OCI-LY7 (cell line): ENCODE measurements at regions not wholly inside any gene's neighbourhood (a gene's known extent, or its start where the extent isn't known, plus 50 kb on each side); places are given as distances from the start of the nearest gene placed in this dataset.

Experiments
- BruUV-seq: library from RNA; stranded (reverse); fragments of 400-500 nt; replicated peaks from 2 replicates; lab custom pipeline; 2021; lab: Mats Ljungman, UMichigan
- CTCF ChIA-PET: fragments of 300-600 bp; sonication (Branson Sonifier 250); formaldehyde crosslinking; loops from one replicate; lab custom pipeline; 2022; ENCODE audit warnings: antibody characterized with exemption; ENCODE audit not compliant: unreplicated experiment; lab: Charles Lee
- POLR2A ChIA-PET: fragments of 300-600 bp; sonication (Branson Sonifier 250); formaldehyde crosslinking; loops from one replicate; lab custom pipeline; 2022; ENCODE audit warnings: antibody characterized with exemption; lab: Charles Lee
- DNase-seq: peaks from one replicate; pipeline ENCODE4 v3.0.0-alpha.2; 2015; ENCODE audit warnings: low spot score
- H2AFZ ChIP-seq: fragments of 200-600 bp; sonication (generic), shearing (Covaris generic); 2 replicates; pipeline ENCODE4 v1.6.1; 2014; ENCODE audit warnings: mild to moderate bottlenecking, antibody characterized with exemption, low read length, moderate library complexity
- H3K27ac ChIP-seq: fragments of 200-600 bp; sonication (generic); 2 replicates; pipeline ENCODE4 v1.5.1; 2014; ENCODE audit warnings: mixed run types, low read depth, mild to moderate bottlenecking, moderate library complexity, low read length, inconsistent platforms; ENCODE audit not compliant: poor library complexity, severe bottlenecking
- H3K36me3 ChIP-seq: fragments of 200-600 bp; sonication (generic); 2 replicates; pipeline ENCODE4 v1.6.1; 2014; ENCODE audit warnings: mild to moderate bottlenecking, antibody characterized with exemption, low read length, moderate library complexity, mixed read lengths; ENCODE audit not compliant: insufficient read depth
- H3K4me1 ChIP-seq: fragments of 200-600 bp; sonication (generic); 2 replicates; pipeline ENCODE4 v1.5.1; 2014; ENCODE audit warnings: mild to moderate bottlenecking, low read length; ENCODE audit not compliant: insufficient read depth, poor library complexity, severe bottlenecking
- H3K4me2 ChIP-seq: fragments of 200-600 bp; sonication (generic); 2 replicates; pipeline ENCODE4 v1.6.1; 2014; ENCODE audit warnings: mild to moderate bottlenecking, low read length
- H3K4me3 ChIP-seq: fragments of 200-600 bp; sonication (generic); 2 replicates; pipeline ENCODE4 v1.5.1; 2014; ENCODE audit warnings: mild to moderate bottlenecking, low read depth, low read length; ENCODE audit not compliant: poor library complexity, severe bottlenecking
- H3K79me2 ChIP-seq: fragments of 200-600 bp; sonication (generic); 2 replicates; pipeline ENCODE4 v1.6.1; 2016; ENCODE audit warnings: low read depth, mild to moderate bottlenecking, low read length, moderate library complexity, mixed read lengths; ENCODE audit not compliant: insufficient read depth
- H3K9me2 ChIP-seq: fragments of 200-600 bp; sonication (generic); 2 replicates; pipeline ENCODE4 v1.6.1; 2016; ENCODE audit warnings: mild to moderate bottlenecking, low read length, mixed read lengths; ENCODE audit not compliant: insufficient read depth
- H3K9me3 ChIP-seq: fragments of 200-600 bp; sonication (generic); 2 replicates; pipeline ENCODE4 v1.6.1; 2014; ENCODE audit warnings: mild to moderate bottlenecking, mixed run types, low read length, mixed read lengths
- H4K20me1 ChIP-seq: fragments of 200-600 bp; sonication (generic); 2 replicates; pipeline ENCODE4 v1.6.1; 2014; ENCODE audit warnings: mild to moderate bottlenecking, antibody characterized with exemption, low read length, moderate library complexity, mixed read lengths; ENCODE audit not compliant: insufficient read depth
- EZH2phosphoT487 ChIP-seq: fragments of 200-600 bp; sonication (generic); IDR thresholded peaks from 2 replicates; pipeline ENCODE4 v1.6.1; 2018; ENCODE audit warnings: low read depth, borderline replicate concordance, mild to moderate bottlenecking, mixed run types, antibody characterized with exemption, low read length, moderate library complexity, mixed read lengths
- intact Hi-C: fragments of 100-400 bp; cut with micrococcal nuclease; formaldehyde crosslinking; loops from one replicate; pipeline ENCODE4 v1.10.0; 2022; ENCODE audit not compliant: unreplicated experiment
- TF ChIP-seq, protein P1 (sequence below): fragments of 200-600 bp; sonication (generic); conservative IDR thresholded peaks from 2 replicates; pipeline ENCODE4 v1.5.1; 2014; ENCODE audit warnings: mild to moderate bottlenecking, antibody characterized with exemption, low read length, moderate library complexity, mixed read lengths

DNA sequence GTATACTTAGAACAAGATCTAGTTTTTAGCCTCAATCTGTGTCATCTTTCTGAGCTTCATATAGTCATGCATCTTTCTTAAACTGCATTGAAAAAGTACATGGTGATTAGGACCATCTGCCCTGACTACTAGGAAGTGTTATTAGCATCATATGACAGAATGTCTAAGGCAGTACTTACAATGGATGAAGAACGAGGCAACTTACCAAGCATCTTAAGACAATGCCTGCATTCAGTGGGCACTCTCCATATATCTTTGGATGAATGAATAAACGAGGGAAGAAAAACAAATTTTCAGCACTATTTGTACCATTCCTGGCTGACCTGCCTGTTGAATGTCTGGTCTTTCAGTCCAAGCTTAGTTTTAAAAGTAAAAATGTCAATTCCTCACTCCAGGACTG, 185.4 kb upstream of the EPHA3 start:
- Histone ChIP-seq H3K9me3 (no peaks in the 10 kb centered on the region), H3K79me2 (no peaks in the 10 kb centered on the region), H3K36me3 (no peaks in the 10 kb centered on the region), H3K4me2 (no peak overlapping the region), H3K27ac (no peak overlapping the region), H3K4me3 (no peak overlapping the region), H4K20me1 (no peaks in the 10 kb centered on the region), H3K4me1 (no peaks in the 10 kb centered on the region), H3K9me2 (no peaks in the 10 kb centered on the region), H2AFZ (no peak overlapping the region)
- TF ChIP-seq, protein P1, sequence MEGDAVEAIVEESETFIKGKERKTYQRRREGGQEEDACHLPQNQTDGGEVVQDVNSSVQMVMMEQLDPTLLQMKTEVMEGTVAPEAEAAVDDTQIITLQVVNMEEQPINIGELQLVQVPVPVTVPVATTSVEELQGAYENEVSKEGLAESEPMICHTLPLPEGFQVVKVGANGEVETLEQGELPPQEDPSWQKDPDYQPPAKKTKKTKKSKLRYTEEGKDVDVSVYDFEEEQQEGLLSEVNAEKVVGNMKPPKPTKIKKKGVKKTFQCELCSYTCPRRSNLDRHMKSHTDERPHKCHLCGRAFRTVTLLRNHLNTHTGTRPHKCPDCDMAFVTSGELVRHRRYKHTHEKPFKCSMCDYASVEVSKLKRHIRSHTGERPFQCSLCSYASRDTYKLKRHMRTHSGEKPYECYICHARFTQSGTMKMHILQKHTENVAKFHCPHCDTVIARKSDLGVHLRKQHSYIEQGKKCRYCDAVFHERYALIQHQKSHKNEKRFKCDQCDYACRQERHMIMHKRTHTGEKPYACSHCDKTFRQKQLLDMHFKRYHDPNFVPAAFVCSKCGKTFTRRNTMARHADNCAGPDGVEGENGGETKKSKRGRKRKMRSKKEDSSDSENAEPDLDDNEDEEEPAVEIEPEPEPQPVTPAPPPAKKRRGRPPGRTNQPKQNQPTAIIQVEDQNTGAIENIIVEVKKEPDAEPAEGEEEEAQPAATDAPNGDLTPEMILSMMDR = no peak
- no peak for TF ChIP-seq EZH2phosphoT487
- CTCF ChIA-PET = no interaction called here
- no peak for DNase-seq
- intact Hi-C loops = no loop called here
- no TSS peak for BruUV-seq
- POLR2A ChIA-PET = interaction anchor here (0.6 kb wide), 1 partner anchor 182 kb away, joined by 3 read pairs; no protein-coding TSS in a partner anchor

DNA sequence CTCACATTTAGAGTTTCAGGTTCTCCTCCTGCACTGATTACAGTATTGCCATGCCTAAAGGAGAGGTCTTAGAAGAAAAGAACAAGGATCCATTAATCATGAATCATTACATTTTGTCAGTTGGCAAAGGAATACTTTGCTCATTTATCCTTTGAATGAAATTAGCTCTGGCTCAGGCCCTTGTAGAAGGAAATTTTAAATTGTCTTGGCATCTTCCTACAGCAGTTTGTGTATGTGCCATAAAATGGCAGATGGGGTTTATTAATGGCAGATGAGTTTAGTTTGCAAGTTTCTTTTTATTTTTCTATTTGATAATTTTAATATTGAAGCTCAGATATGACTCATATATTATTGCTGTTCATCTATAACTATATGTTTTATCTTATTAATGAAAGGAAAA, 181.2 kb upstream of the EPHA3 start:
- ChIA-PET CTCF (no interaction called here), POLR2A (interaction anchor here (0.7 kb wide), 2 partner anchors 98 to 919 kb away, joined by 3 read pairs; no protein-coding TSS in a partner anchor)
- H3K27ac ChIP-seq = no peak overlapping the region

DNA sequence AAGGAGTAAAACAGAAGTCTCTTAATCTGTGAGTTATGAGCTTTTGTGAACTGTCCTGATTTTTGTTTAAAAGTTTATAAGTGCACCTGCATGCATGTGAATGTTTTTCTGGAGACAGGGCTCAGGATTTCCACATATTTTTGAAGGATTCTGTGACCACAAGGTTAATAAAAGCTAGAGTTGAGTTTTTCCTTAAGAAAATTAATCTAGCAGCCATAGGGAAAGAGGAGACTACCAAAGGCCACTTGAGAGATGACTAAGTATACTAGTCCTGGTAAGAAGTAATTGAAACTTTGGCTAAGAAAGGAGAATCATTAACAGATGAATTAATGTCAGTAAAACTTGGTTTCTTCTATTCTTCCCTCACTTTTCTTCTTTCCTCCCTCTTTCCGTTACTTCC, 176.8 kb upstream of the EPHA3 start:
- no TSS peak for BruUV-seq
- no peaks in the 10 kb centered on the region for H3K36me3 ChIP-seq
- no peak overlapping the region for H2AFZ ChIP-seq
- POLR2A ChIA-PET = no interaction called here
- DNase-seq = no peak
- no peaks in the 10 kb centered on the region for H3K9me2 ChIP-seq
- no peak overlapping the region for H3K4me2 ChIP-seq
- H3K9me3 ChIP-seq = no peaks in the 10 kb centered on the region
- no peak overlapping the region for H3K27ac ChIP-seq
- intact Hi-C loops = no loop called here
- TF ChIP-seq EZH2phosphoT487 = no peak
- TF ChIP-seq, protein P1 = no peak
- CTCF ChIA-PET = no interaction called here
- H4K20me1 ChIP-seq = no peaks in the 10 kb centered on the region
- H3K79me2 ChIP-seq = no peaks in the 10 kb centered on the region
- no peak overlapping the region for H3K4me3 ChIP-seq
- H3K4me1 ChIP-seq = no peaks in the 10 kb centered on the region

More for the DNA sequence above, 181.2 kb upstream of the EPHA3 start:
- Histone ChIP-seq H3K9me3 (no peaks in the 10 kb centered on the region), H3K79me2 (no peaks in the 10 kb centered on the region), H3K36me3 (no peaks in the 10 kb centered on the region), H3K9me2 (no peaks in the 10 kb centered on the region), H2AFZ (no peak overlapping the region), H3K4me3 (no peak overlapping the region), H3K4me1 (no peaks in the 10 kb centered on the region), H3K4me2 (no peak overlapping the region), H4K20me1 (no peaks in the 10 kb centered on the region)
- intact Hi-C loops = no loop called here
- DNase-seq = no peak
- no peak for TF ChIP-seq EZH2phosphoT487
- TF ChIP-seq, protein P1 = no peak
- no TSS peak for BruUV-seq
